Liver (tissue), 3 donors: ENCODE measurements at regions not wholly inside any gene's neighbourhood (a gene's known extent, or its start where the extent isn't known, plus 50 kb on each side); places are given as distances from the start of the nearest gene placed in this dataset.

Experiments used
- CTCF ChIP-seq: fragments of 150-350 bp; IDR thresholded peaks from 2 replicates; pipeline ENCODE4 v1.5.1; 2017; ENCODE audit warnings: improper control_type of control experiment, low read depth, low read length; ENCODE audit not compliant: missing input control
- EGR1 ChIP-seq, 2 donors: IDR thresholded peaks; 2 replicates each; pipeline ENCODE4 v1.6.1; 2016 to 2018; ENCODE audit warnings: antibody characterized with exemption in 2 of 2, low read depth in 2 of 2
- FOXA1 ChIP-seq: IDR thresholded peaks from 2 replicates; pipeline ENCODE4 v1.6.1; 2016; ENCODE audit warnings: antibody characterized with exemption
- HNF4A ChIP-seq, 2 donors: conservative IDR thresholded peaks; 2 replicates each; pipeline ENCODE4 v1.6.1; 2016; ENCODE audit warnings: antibody characterized with exemption in 2 of 2, mild to moderate bottlenecking in 2 of 2
- JUND ChIP-seq, 2 donors: IDR thresholded peaks; 2 replicates each; pipeline ENCODE4 v1.6.1; 2016; ENCODE audit warnings: antibody characterized with exemption in 2 of 2
- REST ChIP-seq: IDR thresholded peaks from 2 replicates; pipeline ENCODE4 v1.6.1; 2016; ENCODE audit warnings: antibody characterized with exemption, mild to moderate bottlenecking
- YY1 ChIP-seq: IDR thresholded peaks from 2 replicates; pipeline ENCODE4 v1.6.1; 2016; ENCODE audit warnings: antibody characterized with exemption, mild to moderate bottlenecking
- donor health status: healthy.
- donor health status: healthy.

GRCh38 chr6:14422917-14423316 is 305.3 kb downstream of the CD83 start:
- TF ChIP-seq CTCF (no peak), EGR1 (IDR thresholded peaks at IDR 0.05; ENCODE audit: low read depth in 2 of 2) (no peak), YY1 (no peak), HNF4A (conservative IDR thresholded peaks at IDR 0.05) (no peak), FOXA1 (no peak), JUND (IDR thresholded peaks at IDR 0.05) (no peak), REST (no peak)
